ENCODE measurements at regions not wholly inside any gene's neighbourhood (a gene's known extent, or its start where the extent isn't known, plus 50 kb on each side); places are given as distances from the start of the nearest gene placed in this dataset.

DNA sequence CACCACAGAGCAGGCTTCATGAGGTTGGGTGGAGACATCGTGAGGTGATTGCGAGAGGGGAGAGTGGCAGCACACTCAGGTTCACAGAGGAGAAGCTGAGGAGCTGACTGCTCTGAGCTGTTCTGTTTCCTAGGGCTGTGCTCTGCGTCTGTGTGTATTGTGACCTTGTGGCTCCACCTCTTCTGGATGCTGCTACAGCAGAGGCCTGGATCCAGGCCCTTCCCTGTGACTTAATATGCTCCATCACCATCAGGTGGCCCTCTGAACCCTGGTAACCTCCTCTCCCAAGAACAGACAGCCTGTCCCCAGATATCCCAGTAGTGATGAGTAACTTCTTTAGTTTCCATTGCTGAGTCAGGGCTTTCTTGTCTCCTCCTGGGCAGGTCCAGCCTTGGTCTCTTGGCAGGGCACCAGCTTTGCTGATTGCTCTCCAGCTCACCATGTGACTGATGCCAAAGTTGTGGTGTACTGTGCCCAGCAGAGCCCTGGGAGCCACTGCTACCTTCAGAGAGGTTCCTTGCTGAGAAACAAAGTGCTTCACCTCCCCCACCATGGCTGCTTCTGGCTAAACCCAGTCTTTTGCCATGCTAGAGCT is 212.8 kb upstream of the CHD1 start:
- no peak for DNase-seq (ENCODE audit: low read depth, low spot score)

DNA sequence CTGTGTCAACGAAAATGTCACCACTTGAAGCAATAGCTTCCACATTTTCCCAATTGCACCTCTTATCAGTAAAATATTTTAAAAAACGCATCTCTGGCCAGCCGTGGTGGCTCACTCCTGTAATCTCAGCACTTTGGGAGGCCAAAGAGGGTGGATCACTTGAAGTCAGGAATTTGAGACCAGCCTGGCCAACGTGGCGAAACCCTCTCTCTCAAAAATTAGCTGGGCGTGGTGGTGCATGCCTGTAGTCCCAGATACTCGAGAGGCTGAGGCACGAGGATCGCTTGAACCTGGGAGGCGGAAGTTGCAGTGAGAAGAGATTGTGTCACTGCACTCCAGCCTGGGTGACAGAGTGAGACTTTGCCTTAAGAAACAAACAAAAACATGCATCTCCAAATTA is 210.1 kb upstream of the CHD1 start:
- no peak for DNase-seq (ENCODE audit: low read depth, low spot score)

DNA sequence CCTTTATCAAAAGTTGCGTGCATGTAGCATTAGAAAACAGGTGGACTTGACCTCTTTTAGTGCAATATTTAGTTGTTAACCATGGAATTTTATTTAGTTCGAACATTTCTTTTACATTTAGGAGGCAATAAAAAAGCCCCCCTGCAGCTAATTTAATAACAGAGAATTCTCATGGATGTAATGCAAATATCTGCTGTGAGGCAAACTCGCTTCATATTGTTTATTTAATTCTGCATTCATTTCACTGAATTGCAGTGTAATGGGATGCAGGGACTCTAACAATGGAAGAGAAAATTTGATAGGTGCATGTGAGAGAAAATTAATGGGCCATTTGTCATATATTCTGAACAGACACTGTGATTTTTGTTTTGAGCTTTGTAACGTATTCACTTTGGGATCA is 205.1 kb upstream of the CHD1 start:
- DNase-seq (ENCODE audit: low read depth, low spot score): no peak

DNA sequence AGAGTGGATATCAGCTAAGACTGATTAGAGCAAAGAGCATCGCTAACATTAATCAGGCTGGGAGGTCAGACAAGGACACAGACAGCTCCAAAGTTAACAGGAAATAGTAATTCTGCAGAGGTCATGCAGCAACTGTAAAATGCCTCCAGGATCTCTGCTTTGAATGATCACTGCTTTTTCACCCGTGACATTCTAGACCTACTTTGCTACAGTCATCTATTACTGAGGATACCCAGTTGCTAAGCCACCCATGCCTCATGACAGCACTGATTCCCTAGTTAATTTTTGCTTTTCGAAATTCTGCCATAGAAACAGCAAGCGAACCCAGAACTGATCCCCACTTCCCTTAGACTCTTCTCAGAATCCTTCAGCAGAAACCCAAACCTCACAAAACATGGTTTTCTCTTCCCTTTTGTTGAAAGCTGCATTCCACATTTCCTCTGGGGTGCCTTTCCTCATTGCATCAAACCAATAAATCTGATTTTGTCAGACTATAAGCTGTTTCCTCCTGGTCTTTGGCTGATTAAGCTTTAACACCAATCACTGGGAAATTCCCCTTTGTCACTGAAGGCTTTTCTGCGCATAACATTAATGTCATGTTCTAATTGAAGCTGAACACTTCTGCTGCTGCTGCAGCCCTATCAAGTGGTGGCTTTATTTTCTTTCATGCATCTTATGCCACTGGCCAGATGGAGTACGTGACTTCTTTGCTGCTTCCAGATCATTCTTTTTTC is 201.1 kb upstream of the CHD1 start:
- DNase-seq (ENCODE audit: low read depth, low spot score): no peak

DNA sequence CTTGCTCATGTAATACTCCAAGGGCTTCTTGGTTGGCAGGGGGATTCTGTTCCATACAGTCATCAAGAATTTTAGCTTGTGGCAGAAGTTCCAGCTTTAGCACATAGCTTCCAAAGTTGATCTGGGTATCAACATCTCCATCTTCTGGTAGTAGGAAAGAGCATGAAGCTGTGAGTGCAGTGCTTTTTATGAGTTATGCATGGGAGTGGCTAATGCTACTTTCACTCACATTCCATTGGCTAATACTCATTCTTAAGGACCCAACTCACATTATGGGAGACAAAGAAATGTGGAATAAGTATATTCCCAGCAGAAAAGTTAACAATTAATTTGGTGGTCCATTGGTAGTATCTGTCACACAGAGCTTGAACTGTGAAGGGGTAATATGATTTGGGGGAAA is 194.2 kb upstream of the CHD1 start:
- DNase-seq (ENCODE audit: low read depth, low spot score): no peak

DNA sequence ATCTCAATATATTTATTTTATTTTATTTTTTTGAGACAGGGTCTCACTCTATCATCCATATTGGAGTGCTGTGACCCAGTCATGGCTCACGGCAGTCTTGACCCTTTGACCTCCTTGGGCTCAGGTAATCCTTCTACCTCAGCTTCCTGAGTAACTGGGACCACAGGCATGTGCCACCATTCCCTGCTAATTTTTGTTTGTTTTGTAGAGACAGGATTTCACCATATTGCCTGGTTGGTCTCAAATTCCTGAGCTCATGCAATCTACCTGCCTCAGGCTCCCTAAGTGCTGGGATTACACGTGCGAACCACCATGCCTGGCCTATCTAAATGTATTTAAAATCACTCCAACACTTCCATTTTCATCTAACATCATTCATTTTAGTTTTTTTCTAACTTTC is 190.5 kb upstream of the CHD1 start:
- no peak for DNase-seq (ENCODE audit: low read depth, low spot score)

DNA sequence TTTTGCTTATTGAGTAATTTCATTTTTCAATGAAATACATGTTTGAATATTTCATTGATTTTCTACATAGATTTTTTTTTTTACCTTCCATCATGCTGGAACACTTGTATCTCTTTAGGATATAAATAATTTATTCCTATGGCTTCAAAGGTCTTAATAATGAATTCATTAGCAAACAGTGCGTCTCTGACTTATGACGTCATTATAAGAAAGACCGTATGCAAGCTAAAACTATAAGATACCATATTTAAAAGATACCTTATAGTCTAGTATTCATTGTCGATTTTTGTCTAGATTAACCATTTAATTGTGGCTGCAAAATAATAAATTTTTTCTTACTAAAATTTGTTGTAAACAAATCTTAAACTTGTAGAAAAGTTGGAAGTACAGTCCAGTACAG is 187.7 kb upstream of the CHD1 start:
- DNase-seq (ENCODE audit: low read depth, low spot score): no peak

DNA sequence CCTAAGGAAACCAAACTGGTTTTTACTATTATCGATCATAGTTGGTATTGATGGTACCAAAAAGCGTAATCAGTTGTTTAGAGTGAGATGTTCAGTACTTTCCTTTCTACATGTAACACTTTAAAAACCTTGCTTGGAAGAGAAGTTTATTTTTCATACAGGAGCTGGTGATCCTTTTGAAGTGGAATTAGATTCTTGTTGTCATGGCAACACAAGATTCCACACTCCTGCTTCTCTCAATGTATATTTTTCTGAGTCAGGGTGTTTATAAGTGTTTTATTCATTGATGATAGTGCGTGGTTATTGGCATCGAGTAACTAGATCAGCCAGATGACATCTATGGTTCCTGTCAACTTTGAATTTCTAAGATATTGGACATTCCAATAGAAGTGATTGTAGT is 181.1 kb upstream of the CHD1 start:
- DNase-seq (ENCODE audit: low read depth, low spot score): no peak

DNA sequence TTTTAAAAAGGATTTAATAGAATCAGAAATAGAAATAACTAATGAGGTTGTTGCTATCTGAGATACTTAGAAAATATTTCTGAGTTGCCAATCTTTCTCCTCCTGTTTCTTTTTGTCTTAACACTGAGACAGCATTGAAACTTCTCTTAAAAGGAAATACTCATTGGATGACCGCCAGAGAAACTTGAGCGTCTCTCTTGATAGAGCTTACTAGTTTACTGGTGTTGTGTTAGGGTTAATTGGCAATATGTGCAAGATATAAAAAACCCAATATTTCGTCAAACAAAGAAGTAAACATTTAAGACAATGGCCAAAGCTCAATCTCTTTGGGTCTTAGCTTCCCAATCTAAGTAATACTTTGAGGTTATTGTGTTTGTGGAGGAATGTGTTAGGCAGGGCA is 176.4 kb upstream of the CHD1 start:
- no peak for DNase-seq (ENCODE audit: low read depth, low spot score)

DNA sequence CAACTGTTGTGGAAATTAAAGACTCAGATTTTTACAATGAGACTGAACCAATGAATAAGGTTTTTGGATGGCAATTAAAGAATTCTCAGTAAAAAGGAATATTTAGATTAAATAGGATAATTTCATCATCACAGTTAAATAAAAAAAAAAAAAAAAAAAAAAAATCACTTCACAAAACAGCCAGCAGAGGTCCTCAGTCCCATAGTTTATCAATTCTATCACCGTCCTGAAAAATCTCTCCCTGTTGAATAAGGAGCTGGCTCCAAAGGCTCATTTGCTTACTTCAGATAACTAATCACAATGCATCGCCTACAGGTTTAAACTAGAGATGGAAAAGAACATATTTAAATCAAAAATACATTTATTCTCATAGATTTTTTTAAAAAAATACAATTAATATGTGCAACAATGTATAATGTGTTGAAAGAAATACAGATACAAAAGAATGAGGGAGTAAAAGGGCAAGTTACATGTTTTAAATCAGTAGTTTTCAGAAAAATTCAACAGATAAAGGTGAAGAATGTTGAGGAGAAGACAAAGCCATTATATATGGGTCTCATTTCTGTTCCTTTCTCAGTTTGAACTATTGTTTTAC is 175.8 kb upstream of the CHD1 start:
- no peak for DNase-seq (ENCODE audit: low read depth, low spot score)

DNA sequence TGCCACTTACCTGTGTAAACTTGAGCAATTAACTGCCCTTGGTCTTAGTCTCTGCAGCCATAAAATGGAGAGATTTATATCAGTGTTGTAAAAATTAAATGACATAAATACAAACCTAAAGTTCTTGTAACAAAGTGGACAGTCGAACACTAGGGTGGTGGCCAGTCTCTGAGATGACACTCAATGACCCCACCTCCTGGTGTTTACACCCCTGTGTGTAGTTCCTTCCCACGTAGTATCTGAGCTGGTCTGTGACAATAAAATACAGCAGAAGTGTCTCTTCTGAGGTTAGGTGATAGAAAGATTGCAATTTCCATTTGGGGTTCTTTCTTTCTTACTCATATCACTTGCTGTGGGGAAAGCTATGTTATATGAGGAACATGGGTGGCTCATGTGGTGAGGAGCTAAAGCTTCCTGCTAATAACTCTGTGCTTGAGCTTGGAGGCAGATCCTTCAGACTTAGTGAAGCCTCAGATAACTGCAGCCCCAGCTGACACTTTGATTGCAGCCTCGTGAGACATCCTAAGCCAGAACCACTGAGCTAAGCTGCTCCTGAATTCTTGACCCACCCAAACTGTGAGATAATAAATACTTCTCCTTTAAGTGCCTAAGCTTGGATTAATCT is 173.4 kb upstream of the CHD1 start:
- DNase-seq (ENCODE audit: low read depth, low spot score): no peak

DNA sequence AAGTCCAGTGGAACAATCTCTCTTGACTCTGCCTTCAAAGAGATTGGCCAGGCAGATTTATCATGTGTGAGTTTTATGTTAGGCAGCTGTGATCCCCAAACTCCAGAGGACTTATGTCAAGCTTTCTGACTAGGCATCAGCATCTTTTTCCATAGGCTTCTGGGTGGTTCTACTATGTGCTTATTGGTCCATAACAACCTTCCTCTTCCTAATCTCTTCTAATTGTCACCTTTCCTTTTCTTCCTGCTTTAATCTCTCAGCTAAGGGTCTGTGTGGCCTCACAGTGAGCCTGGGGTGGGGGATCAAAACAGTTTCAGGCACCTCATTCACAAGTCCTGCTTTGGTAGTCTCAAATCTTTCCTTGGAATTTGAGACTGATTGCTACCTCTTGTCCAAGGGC is 170.9 kb upstream of the CHD1 start:
- no peak for DNase-seq (ENCODE audit: low read depth, low spot score)

DNA sequence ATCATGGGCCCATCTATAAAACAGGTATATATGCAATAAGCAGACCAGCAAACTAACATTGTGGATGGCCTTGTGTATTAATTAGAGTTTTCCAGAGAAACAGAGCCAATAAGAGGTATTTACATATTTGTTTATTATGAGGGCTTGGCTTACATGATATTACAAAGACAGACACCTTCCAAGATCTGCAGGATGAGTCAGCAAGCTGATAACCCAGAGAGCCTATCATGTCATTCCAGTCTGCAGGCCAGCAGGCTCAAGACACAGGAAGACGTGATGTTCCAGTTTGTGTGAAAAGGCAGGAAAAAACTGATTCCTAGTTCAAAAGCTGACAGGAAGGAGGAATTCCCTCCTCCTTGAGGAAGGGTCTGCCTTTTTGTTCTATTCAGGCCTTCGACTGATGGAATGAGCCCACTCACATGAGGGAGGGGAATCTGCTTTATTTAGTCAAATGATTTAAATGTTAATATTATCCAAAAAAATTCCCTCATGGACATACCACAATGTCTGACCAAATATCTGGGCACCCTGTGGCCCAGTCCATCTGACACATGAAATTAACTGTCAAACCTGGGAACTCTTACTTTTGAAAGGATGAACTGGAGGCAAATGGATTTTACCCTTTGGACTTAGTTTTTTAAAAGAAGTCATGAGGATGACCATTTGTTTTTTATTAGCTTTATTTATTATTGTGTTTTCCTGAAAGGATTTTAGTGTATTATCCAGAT is 161.2 kb upstream of the CHD1 start:
- no peak for DNase-seq (ENCODE audit: low read depth, low spot score)

DNA sequence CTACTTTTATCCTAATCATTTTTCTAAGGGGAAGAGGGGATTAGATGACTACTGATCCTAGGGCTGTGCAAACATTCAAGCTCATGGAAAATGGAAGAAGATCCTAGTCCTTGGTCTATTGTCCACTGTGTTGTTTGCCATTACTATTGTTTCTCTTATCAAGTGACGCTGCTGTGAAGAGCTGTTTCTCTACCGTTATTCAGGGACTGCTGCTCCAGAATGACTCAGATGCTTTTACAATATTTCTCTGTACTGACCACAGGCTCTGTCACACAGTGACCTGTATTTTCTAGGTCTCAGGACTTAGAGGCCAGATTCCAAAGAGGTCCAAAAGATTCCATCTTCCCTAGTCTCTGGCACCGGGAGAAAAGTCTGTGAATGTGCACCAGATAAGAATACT is 159.5 kb upstream of the CHD1 start:
- DNase-seq (ENCODE audit: low read depth, low spot score): no peak

DNA sequence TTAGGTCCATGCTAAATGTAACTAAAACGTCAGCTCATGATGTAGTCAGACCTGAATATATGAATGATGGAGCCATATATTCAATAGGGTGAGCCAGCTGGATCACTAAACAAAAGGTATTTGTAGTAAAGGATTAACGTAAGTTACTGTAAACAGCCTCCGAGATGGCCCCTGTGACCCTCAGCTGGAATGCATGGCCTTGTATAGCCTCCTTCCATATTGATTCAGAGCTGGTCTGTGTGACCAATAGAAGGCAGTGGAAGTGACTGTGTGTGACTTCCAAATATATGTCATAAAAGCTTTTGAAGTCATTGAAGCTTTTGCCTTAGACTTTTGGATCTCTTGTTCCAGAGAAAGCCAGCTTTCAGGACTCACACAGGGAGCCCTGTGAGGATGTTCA is 154.4 kb upstream of the CHD1 start:
- no peak for DNase-seq (ENCODE audit: low read depth, low spot score)

DNA sequence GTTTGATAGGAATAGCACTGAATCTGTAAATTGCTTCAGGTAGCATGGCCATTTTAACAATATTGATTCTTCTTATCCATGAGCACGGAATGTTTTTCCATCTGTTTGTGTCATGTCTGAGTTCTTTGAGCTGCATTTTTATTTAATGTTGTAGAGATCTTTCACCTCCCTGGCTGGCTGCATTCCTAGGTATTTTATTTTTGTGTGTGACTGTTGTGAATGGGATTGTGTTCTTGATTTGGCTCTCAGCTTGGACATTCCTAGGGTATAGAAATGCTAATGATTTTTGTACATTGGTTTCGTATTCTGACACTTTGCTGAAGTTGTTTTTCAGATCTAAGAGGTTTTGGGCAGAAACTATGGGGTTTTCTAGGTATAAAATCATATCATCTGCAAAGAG is 152.9 kb upstream of the CHD1 start:
- DNase-seq (ENCODE audit: low read depth, low spot score): no peak

DNA sequence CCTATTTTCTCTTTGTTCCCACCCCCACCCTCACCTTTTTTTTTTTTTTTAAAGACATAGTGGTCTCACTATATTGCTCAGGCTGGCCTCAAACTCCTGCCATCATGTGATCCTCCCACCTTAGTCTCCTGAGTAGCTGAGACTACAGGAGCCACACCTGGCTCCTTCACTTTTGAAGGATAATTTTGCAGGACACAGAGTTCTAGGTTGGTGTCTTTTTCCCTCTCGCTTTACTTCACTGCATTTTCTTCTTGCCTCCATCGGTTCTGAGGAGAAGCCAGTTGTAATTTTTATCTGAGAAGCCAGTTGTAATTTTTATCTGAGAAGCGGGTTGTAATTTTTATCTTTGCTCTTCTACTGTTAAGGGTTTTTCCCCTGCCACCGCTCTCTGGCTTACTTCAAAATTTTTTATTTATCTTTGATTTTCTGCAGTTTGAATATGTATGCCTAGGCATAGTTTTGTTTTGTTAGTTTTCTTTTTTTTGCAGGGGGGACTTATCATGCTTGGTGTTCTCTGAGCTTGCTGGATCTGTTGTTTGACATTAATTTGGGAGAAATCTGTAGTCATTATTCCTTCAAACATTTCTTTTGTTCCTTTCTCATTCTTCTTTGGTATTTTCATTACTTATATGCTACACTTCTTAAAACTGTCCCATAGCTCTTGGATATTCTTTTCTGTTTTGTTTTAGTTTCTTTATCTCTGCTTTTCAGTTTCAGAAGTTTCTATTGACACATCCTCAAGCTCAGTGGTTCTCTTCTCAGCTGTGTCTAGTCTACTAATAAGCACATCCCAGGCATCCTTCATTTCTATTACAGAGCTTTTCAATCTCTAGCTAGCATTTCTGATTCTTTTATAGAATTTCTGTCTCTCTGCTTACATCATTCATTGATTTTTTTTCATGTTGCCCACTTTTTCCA is 148.2 kb upstream of the CHD1 start:
- DNase-seq (ENCODE audit: low read depth, low spot score): no peak

DNA sequence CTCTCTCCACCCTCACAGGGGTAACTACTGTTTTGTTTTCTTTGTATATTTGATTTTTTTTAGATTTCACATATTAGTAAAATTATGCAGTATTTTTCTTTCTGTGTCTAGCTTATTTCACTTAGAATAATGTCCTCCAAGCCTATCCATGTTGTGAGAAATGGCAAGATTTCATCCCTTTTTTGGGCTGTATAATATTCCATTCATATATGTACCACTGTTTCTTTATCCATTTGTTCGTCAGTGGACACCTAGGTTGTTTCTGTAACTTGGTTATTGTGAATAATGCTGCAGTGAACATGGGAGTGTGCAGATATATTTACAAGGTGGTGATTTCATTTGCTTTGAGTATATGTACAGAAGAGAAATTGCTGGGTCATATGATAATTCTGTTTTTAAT is 144.0 kb upstream of the CHD1 start:
- DNase-seq (ENCODE audit: low read depth, low spot score): no peak

DNA sequence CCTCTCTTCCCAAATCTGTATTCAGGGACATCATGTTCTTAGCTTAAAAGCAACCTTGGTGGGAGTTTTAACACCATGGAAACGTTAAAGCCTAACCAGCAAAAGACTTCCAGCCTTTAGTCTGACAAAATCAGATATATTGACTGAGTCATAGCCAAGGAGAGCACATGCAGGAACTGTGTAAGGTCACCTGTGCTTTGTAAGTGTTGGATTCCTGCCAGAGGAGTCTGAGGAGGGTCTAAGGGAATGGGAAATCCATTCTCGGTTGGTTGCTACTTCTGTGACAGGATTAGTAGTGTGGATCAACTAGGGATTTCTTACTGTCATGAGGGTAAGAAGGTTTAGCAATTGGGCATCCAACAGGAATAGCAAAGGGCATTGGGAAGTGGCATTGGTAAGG is 142.0 kb upstream of the CHD1 start:
- no peak for DNase-seq (ENCODE audit: low read depth, low spot score)

DNA sequence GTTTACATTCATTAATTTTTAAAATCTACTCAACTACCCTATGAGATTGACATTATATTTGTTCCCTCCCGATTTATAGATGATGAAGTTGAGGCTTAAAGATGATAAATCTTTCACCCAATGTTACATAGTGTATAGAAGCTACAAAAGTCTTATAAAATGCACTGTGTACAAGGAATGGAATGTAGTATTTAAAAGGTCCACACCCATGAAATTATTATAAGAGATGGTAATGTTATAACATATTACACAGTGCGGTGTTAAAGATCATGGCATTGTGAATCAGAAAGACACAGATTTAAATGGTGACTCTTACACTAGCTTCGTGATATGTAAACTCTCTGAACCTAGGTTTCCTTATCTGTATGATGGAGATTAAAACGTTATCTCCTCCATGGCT is 141.6 kb upstream of the CHD1 start:
- DNase-seq (ENCODE audit: low read depth, low spot score): no peak

DNA sequence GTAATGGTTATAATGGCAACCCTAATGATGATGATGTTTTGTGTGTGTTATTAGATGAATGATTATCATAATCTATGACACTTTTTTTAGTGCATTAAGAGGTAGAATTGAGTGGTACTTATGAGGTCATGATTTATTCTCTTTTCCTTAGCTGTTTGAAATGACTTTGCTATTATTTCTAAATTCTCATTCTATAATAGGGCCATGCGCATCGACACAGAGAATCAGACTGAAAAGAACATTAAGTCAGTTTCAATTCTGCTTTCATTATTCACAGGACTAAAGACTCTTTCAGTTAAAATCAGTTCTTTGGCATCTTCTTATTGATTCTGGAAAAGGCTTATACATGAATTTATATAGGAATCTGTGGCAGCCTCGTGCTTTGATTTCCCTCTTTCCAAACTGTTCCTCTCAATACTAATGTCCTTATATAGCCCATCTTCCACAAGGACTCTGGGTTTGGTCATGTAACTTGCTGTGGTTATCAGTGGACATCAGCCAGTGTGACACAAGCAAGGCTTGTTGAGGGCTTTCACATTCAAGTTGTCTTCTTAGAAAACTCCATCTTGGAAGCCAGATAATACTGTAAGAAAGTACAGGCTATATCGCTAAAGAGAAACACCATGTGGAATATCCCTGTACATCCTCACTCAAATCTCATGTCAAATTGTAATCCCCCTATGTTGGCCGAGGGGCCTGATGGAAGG is 140.3 kb upstream of the CHD1 start:
- DNase-seq (ENCODE audit: low read depth, low spot score): no peak
